HG03066 (cell line): ENCODE measurements at regions not wholly inside any gene's neighbourhood (a gene's known extent, or its start where the extent isn't known, plus 50 kb on each side); places are given as distances from the start of the nearest gene placed in this dataset.

Experiments
- ATAC-seq: cut with Tn5 transposase; IDR thresholded peaks from one replicate; pipeline ENCODE4 v1.9.1; 2021; ENCODE audit warnings: low read depth; ENCODE audit not compliant: unreplicated experiment

GRCh38 chr7:155893664-155894063 lies 81.4 kb upstream of the SHH start:
- ATAC-seq, result no peak

GRCh38 chr7:155893176-155893575 lies 80.9 kb upstream of the SHH start:
- ATAC-seq, result no peak

- ATAC-seq, result no peak
These were observed 77.6 kb upstream of the SHH start for GRCh38 chr7:155889636-155890511.

GRCh38 chr7:155887174-155887525 lies 74.9 kb upstream of the SHH start:
- ATAC-seq, result no peak

- ATAC-seq, result no peak
These were observed 74.3 kb upstream of the SHH start for GRCh38 chr7:155886391-155887173.

- no peak for ATAC-seq
These were observed 73.2 kb upstream of the SHH start for GRCh38 chr7:155885167-155886155.

- no peak for ATAC-seq
These were observed 72.2 kb upstream of the SHH start for GRCh38 chr7:155884225-155885166.

- no peak for ATAC-seq
These were observed 71.4 kb upstream of the SHH start for GRCh38 chr7:155883491-155884224.

- no peak for ATAC-seq
These were observed 70.3 kb upstream of the SHH start for GRCh38 chr7:155882596-155882995.

GRCh38 chr7:155881471-155882350 lies 69.4 kb upstream of the SHH start:
- ATAC-seq, result no peak

GRCh38 chr7:155880721-155881120 lies 68.5 kb upstream of the SHH start:
- no peak for ATAC-seq

- no peak for ATAC-seq
These were observed 67.3 kb upstream of the SHH start for GRCh38 chr7:155879592-155879991.

GRCh38 chr7:155878674-155879073 lies 66.4 kb upstream of the SHH start:
- ATAC-seq, result no peak

- ATAC-seq, result no peak
These were observed 66.0 kb upstream of the SHH start for GRCh38 chr7:155878250-155878649.

GRCh38 chr7:155877167-155877566 lies 64.9 kb upstream of the SHH start:
- ATAC-seq, result no peak

GRCh38 chr7:155874411-155874810 lies 62.1 kb upstream of the SHH start:
- ATAC-seq, result no peak

GRCh38 chr7:155874010-155874409 lies 61.7 kb upstream of the SHH start:
- ATAC-seq, result no peak
